ENCODE measurements at regions not wholly inside any gene's neighbourhood (a gene's known extent, or its start where the extent isn't known, plus 50 kb on each side); places are given as distances from the start of the nearest gene placed in this dataset.

DNA sequence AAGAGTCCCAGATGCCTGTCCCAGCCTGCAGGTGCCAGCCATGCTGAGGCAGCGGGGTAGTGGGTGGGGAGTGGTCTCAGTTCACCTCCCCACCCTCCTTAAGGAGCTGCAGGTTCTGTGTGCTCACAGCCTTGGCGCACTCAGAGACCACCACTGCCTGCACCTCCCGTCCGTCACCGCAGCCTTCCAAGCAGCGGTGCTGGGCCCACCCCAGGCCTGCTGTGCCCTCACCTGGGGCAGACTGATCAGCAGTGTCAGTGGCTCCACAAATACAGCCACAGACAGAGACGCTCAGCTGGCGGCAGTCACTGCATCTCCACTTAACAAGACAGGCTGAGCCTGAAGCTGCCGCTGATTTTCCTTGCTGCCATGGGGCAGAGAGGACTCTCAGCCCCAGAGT, 120.2 kb downstream of the RFLNA start:
- peaks cover 0 to 63% (median 43%) of the 10 kb centered on the region in 4 donors for H3K36me3 ChIP-seq
- H3K4me1 ChIP-seq, result peaks cover 45 to 92% (median 83%) of the 10 kb centered on the region in 4 donors
- TF ChIP-seq EP300 (IDR thresholded peaks at IDR 0.05), result no peak
- no peak overlapping the region for H3K4me3 ChIP-seq
- no peaks in the 10 kb centered on the region for H3K9me3 ChIP-seq
- WGBS, result 97% methylated on average over 6 of the region's 9 CpGs
- intact Hi-C loops (cut with DNase I), result no loop called here
- H3K27me3 ChIP-seq, result no peaks in the 10 kb centered on the region
- DNase-seq (ENCODE audit: extremely low spot score), result no peak
- peak overlapping the region; percentile 55 to 96 (median 84) for H3K27ac ChIP-seq (replicated peaks in 1 of 4)

DNA sequence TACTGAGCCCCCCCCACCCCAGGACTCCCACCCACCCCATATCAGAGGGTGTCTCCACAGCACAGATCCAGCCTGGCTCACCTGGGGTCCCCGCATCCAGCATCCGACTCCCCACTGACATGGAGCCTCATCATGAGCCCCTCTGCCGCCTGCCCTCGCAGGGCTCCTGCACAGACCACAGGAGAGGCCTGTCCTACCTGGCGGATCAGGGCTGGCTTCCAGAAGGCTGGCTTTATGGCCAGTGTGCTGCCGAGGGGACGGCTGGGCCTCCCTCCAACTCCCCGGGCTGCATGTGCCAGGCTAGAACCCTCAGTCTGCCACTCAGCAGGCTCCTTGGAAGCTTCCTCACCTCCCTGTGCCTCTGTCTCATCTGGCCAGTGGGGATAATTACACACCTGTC, 119.0 kb downstream of the RFLNA start:
- H3K36me3 ChIP-seq, result peaks cover 0 to 60% (median 39%) of the 10 kb centered on the region in 4 donors
- DNase-seq (ENCODE audit: extremely low spot score), result no peak
- peak overlapping the region; percentile 74 to 96 (median 84) for H3K27ac ChIP-seq (replicated peaks in 1 of 4)
- peaks cover 49 to 92% (median 85%) of the 10 kb centered on the region in 4 donors for H3K4me1 ChIP-seq
- no peak overlapping the region for H3K4me3 ChIP-seq
- TF ChIP-seq EP300 (IDR thresholded peaks at IDR 0.05), result no peak
- TF ChIP-seq POLR2AphosphoS5 (IDR thresholded peaks at IDR 0.05), result no peak
- TF ChIP-seq CTCF (IDR thresholded peaks at IDR 0.05), result no peak
- no peak for TF ChIP-seq POLR2A (IDR thresholded peaks at IDR 0.05; ENCODE audit: low read depth)
- no peaks in the 10 kb centered on the region for H3K27me3 ChIP-seq
- intact Hi-C loops (cut with DNase I), result no loop called here
- 67% methylated on average over 4 of the region's 8 CpGs for WGBS
- H3K9me3 ChIP-seq, result no peaks in the 10 kb centered on the region

GRCh38 chr12:124413401-124413800, 118.5 kb downstream of the RFLNA start:
- Histone ChIP-seq H3K27me3 (no peaks in the 10 kb centered on the region), H3K4me1 (peaks cover 52 to 93% (median 88%) of the 10 kb centered on the region in 4 donors), H3K36me3 (peaks cover 0 to 60% (median 37%) of the 10 kb centered on the region in 4 donors), H3K27ac (replicated peaks in 1 of 4) (peak overlapping the region; percentile 74 to 96 (median 84)), H3K4me3 (no peak overlapping the region), H3K9me3 (no peaks in the 10 kb centered on the region)
- intact Hi-C loops (cut with DNase I), result no loop called here
- no peak for TF ChIP-seq POLR2A (IDR thresholded peaks at IDR 0.05; ENCODE audit: low read depth)
- peak in 1 of 2 donors; percentile 10 for TF ChIP-seq POLR2AphosphoS5 (IDR thresholded peaks at IDR 0.05)
- no peak for DNase-seq (ENCODE audit: extremely low spot score)
- WGBS, result 50% methylated on average over 12 of the region's 15 CpGs

- no peak for DNase-seq (ENCODE audit: extremely low spot score)
- peaks cover 52 to 97% (median 89%) of the 10 kb centered on the region in 4 donors for H3K4me1 ChIP-seq
Observed at GRCh38 chr12:124412646-124413015, 117.7 kb downstream of the RFLNA start.

GRCh38 chr12:124411953-124412645, 117.2 kb downstream of the RFLNA start:
- intact Hi-C loops (cut with DNase I), result no loop called here
- Histone ChIP-seq H3K4me3 (no peak overlapping the region), H3K27me3 (no peaks in the 10 kb centered on the region), H3K27ac (replicated peaks in 1 of 4) (peak overlapping the region; percentile 74 to 96 (median 84)), H3K4me1 (peaks cover 52 to 92% (median 86%) of the 10 kb centered on the region in 4 donors), H3K36me3 (peaks cover 0 to 59% (median 30%) of the 10 kb centered on the region in 4 donors), H3K9me3 (no peaks in the 10 kb centered on the region)
- no peak for DNase-seq (ENCODE audit: extremely low spot score)
- TF ChIP-seq POLR2AphosphoS5 (IDR thresholded peaks at IDR 0.05), result no peak
- 59% methylated on average over 14 of the region's 22 CpGs for WGBS

More at GRCh38 chr12:124412646-124413015, 117.7 kb downstream of the RFLNA start:
- WGBS, result 40% methylated on average over 2 of the region's 13 CpGs
- no peak overlapping the region for H3K4me3 ChIP-seq
- no peaks in the 10 kb centered on the region for H3K27me3 ChIP-seq
- H3K9me3 ChIP-seq, result no peaks in the 10 kb centered on the region
- H3K27ac ChIP-seq (replicated peaks in 1 of 4), result peak overlapping the region; percentile 74 to 96 (median 84)
- intact Hi-C loops (cut with DNase I), result no loop called here
- TF ChIP-seq CTCF (IDR thresholded peaks at IDR 0.05), result no peak
- no peak for TF ChIP-seq POLR2A (IDR thresholded peaks at IDR 0.05; ENCODE audit: low read depth)
- TF ChIP-seq EP300 (IDR thresholded peaks at IDR 0.05), result no peak
- no peak for TF ChIP-seq POLR2AphosphoS5 (IDR thresholded peaks at IDR 0.05)
- peaks cover 0 to 60% (median 33%) of the 10 kb centered on the region in 4 donors for H3K36me3 ChIP-seq

- Histone ChIP-seq H3K4me3 (peak overlapping the region in 1 of 4 donors; percentile 1), H3K27me3 (no peaks in the 10 kb centered on the region), H3K27ac (replicated peaks in 1 of 4) (peak overlapping the region; percentile 74 to 96 (median 84)), H3K36me3 (peaks cover 0 to 55% (median 28%) of the 10 kb centered on the region in 4 donors), H3K9me3 (no peaks in the 10 kb centered on the region), H3K4me1 (peaks cover 52 to 85% (median 79%) of the 10 kb centered on the region in 4 donors)
- TF ChIP-seq EP300 (IDR thresholded peaks at IDR 0.05), result no peak
- peak; percentile 62 to 79 for TF ChIP-seq POLR2AphosphoS5 (IDR thresholded peaks at IDR 0.05)
- intact Hi-C loops (cut with DNase I), result no loop called here
- DNase-seq (ENCODE audit: extremely low spot score), result peak; percentile 95
- WGBS, result 36% methylated on average over 7 of the region's 25 CpGs
Observed at GRCh38 chr12:124411281-124411878, 116.5 kb downstream of the RFLNA start.
